Activated CD4-positive, alpha-beta T cell treated with anti-CD3 and anti-CD28 coated beads for 36 hours (primary cell): ENCODE measurements at regions not wholly inside any gene's neighbourhood (a gene's known extent, or its start where the extent isn't known, plus 50 kb on each side); places are given as distances from the start of the nearest gene placed in this dataset.
"Not testable (repeated sequence)": the region's sequence is repeated elsewhere in the genome, so short reads cannot be mapped to it uniquely, and the experiment has no call there.

Source experiments
- ATAC-seq: fragments of 200-7000 bp; cut with Tn5 transposase; one replicate; pipeline ENCODE4 v1.10.0; 2021; ENCODE audit warnings: mild to moderate bottlenecking, moderate library complexity
- CTCF ChIA-PET: fragments of 350-600 bp; sonication (Branson Sonifier 250); formaldehyde crosslinking; loops from one replicate; lab custom pipeline; 2021; ENCODE audit warnings: antibody characterized with exemption; lab: Charles Lee
- POLR2A ChIA-PET: fragments of 350-600 bp; sonication (Branson Sonifier 250); formaldehyde crosslinking; loops from one replicate; lab custom pipeline; 2021; ENCODE audit warnings: antibody characterized with exemption, inconsistent platforms; lab: Charles Lee
- DNase-seq: peaks from one replicate; pipeline ENCODE4 v3.0.0-alpha.2; 2020
- H3K27ac Mint-ChIP-seq: one replicate; pipeline ENCODE4 v1.8.0; 2021; ENCODE audit warnings: mixed read lengths
- H3K27me3 Mint-ChIP-seq: one replicate; pipeline ENCODE4 v1.8.0; 2021; ENCODE audit warnings: mixed read lengths
- H3K36me3 Mint-ChIP-seq: one replicate; pipeline ENCODE4 v1.8.0; 2021; ENCODE audit warnings: low read depth, mixed read lengths
- H3K4me1 Mint-ChIP-seq: one replicate; pipeline ENCODE4 v1.8.0; 2021; ENCODE audit warnings: mixed read lengths
- H3K4me3 Mint-ChIP-seq: one replicate; pipeline ENCODE4 v1.8.0; 2021; ENCODE audit warnings: mild to moderate bottlenecking, moderate library complexity, mixed read lengths
- H3K9me3 Mint-ChIP-seq: one replicate; pipeline ENCODE4 v1.8.0; 2021; ENCODE audit warnings: low read depth, mixed read lengths
- intact Hi-C, 2 experiments: fragments of 100-400 bp; cut with DNase I in 1 of 2; cut with micrococcal nuclease in 1 of 2; formaldehyde crosslinking; loops; one replicate each; pipeline versions ENCODE4 v1.14.2 to v1.15.1; 2022 to 2024; cut with DNase I, micrococcal nuclease

DNA sequence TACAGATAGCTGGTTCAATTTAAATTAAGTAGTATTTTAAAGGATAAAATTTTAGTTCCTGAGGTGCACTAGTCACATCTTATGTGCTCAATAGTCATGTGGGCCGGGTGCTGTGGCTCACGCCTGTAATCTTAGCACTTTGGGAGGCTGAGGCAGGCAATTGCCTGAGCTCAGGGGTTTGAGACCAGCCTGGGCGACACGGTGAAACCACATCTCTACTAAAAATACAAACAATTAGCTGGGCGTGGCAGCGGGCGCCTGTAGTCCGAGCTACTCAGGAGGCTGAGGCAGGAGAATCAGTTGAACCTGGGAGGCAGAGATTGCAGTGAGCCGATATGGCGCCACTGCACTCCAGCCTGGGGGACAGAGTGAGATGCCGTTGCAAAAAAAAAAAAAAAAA, 219.9 kb upstream of the HHIP start:
- H3K36me3 Mint-ChIP-seq, DNase-seq, ATAC-seq, H3K27me3 Mint-ChIP-seq, intact Hi-C loops, H3K9me3 Mint-ChIP-seq, POLR2A ChIA-PET, H3K4me3 Mint-ChIP-seq, H3K4me1 Mint-ChIP-seq, H3K27ac Mint-ChIP-seq: not testable (repeated sequence)
- CTCF ChIA-PET, result interaction anchor here (0.6 kb wide), 1 partner anchor 1908 kb away, joined by 3 read pairs; no protein-coding TSS in a partner anchor

DNA sequence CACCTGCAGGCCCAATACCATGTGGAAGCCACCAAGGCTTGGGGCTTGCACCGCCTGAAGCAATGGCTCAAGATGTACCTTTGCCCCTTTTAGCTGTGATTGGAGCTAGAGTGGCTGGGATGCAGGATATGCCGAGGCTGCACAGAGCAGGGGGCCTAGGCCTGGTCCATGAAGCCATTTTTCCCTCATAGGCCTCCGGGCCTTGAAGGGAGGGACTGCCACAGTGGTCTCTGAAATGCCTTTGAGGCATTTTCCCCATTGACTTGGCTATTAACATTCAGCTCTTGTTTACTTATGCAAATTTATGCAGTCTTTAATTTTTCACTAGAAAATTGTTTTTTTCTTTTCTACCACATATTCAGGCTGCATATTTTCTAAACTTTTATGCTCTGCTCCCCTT, 203.2 kb upstream of the HHIP start:
- Mint-ChIP-seq H3K4me3 (no peak overlapping the region), H3K27ac (no peak overlapping the region), H3K27me3 (no peaks in the 10 kb centered on the region), H3K36me3 (no peaks in the 10 kb centered on the region), H3K4me1 (no peaks in the 10 kb centered on the region), H3K9me3 (peaks cover 4% of the 10 kb centered on the region)
- DNase-seq (no peak), ATAC-seq (no peak)
- intact Hi-C loops, result no loop called here
- CTCF ChIA-PET, result no interaction called here
- POLR2A ChIA-PET, result no interaction called here

- POLR2A ChIA-PET, result no interaction called here
- ATAC-seq, result no peak
- Mint-ChIP-seq H3K27ac (no peak overlapping the region), H3K36me3 (no peaks in the 10 kb centered on the region), H3K27me3 (no peaks in the 10 kb centered on the region), H3K4me3 (no peak overlapping the region), H3K9me3 (peaks cover 3% of the 10 kb centered on the region), H3K4me1 (no peaks in the 10 kb centered on the region)
- intact Hi-C loops, result no loop called here
- CTCF ChIA-PET, result interaction anchor here (0.6 kb wide), 1 partner anchor 14 kb away, joined by 3 read pairs; no protein-coding TSS in a partner anchor
- no peak for DNase-seq
Observed at GRCh38 chr4:144449611-144450010, 196.3 kb upstream of the HHIP start.

DNA sequence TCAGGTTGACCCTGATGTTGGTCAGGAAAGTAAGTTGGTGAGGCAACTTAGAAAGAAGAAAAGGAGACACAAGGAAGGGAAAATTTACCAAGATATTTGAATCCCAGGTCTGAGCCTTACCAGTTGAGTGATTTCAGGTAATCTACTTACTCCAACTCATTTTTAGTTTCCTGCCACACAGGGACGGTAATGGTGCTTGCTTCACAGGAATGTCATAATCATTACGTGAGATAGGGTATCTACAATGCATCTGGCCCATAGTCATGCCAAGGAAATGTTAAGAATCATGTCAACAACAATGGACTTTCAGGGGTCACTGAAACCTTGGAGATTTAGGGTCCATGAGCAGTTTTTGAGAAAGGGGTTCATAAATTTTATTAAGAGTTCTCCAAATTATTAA, 195.4 kb upstream of the HHIP start:
- ChIA-PET POLR2A (no interaction called here), CTCF (interaction anchor here (0.6 kb wide), 1 partner anchor 15 kb away, joined by 3 read pairs; no protein-coding TSS in a partner anchor)
- Mint-ChIP-seq H3K9me3 (peaks cover 3% of the 10 kb centered on the region), H3K27ac (no peak overlapping the region), H3K4me1 (no peaks in the 10 kb centered on the region), H3K27me3 (no peaks in the 10 kb centered on the region), H3K36me3 (no peaks in the 10 kb centered on the region), H3K4me3 (no peak overlapping the region)
- ATAC-seq, result no peak
- DNase-seq, result no peak
- intact Hi-C loops, result no loop called here

DNA sequence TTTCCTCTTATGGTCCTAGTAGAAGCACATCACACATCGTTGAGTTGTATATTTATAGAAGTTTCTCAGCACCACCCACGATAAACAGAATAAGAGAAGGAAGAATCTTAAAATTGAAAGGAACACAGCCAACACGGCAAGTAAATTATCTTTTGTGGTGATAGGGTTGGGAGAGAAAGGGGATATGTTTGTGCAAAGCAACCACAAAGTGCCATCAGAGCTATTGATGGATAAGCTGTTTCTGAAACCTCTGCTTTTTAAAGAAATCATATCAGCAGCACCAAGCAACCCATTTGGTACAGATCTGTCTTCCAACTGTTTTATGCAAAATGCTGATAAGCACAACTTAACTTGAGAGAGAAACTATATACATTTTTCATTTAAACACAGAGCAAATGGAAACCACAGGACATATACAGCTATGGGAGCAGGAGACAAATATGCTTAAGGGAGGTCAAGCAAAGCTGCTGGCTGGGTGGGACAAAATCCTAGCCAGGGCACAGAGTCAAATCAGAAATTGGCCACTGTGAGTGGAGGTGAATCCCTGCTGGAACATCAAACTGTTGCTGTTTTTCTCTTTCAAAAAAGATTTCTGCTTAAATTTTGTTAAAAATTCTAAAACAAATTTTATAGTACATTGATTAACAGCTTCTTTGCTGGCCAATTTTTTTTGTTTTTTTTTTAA, 194.0 kb upstream of the HHIP start:
- H3K4me3 Mint-ChIP-seq, result no peak overlapping the region

DNA sequence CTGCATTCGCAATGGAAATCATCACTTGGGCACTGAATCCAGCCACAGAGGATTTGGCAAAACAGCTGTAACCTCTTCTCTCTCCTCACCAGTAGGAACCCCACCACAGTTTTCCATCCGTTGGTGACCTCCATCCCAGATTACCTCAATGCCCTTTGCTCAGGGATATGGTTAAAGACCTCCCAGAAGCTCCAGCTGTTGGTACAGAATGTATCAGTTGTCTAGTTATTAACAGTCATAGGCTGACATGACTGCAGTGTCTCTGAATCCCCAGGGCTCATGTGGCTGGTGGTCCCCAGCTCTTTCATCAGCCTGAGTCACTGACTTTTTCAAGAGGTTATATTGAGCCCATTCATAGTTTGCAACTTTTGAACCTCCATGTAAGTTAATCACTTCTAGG, 189.8 kb upstream of the HHIP start:
- no peak for ATAC-seq
- H3K27me3 Mint-ChIP-seq, result peaks cover 5% of the 10 kb centered on the region

More for the DNA sequence above, 194.0 kb upstream of the HHIP start:
- ChIA-PET POLR2A (no interaction called here), CTCF (interaction anchor here (1.0 kb wide), 1 partner anchor 157 kb away, joined by 5 read pairs; no protein-coding TSS in a partner anchor)
- no peak overlapping the region for H3K27ac Mint-ChIP-seq
- H3K27me3 Mint-ChIP-seq, result no peaks in the 10 kb centered on the region
- DNase-seq, result no peak
- no peaks in the 10 kb centered on the region for H3K4me1 Mint-ChIP-seq
- no peak for ATAC-seq
- no peaks in the 10 kb centered on the region for H3K36me3 Mint-ChIP-seq
- intact Hi-C loops, result no loop called here
- H3K9me3 Mint-ChIP-seq, result no peaks in the 10 kb centered on the region

DNA sequence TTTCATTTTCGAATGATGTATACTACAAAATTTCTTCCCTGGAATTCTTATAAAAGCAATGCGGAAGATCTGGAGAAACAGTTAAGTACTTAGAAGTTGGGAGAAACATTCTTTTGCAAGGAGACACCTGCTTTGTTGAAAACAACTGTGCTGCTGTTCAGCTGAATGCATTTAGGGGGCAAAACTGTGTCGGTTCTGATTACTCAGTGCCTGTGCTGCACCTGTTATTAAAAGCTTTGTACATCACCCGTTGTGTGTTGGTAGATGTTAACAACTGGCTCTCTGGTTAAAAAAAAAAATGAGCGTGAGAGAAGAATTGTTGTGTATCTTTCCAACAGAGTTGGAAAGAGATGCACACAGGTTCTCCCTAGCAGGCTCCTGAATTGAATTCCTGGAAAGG, 184.1 kb upstream of the HHIP start:
- no peaks in the 10 kb centered on the region for H3K36me3 Mint-ChIP-seq
- intact Hi-C loops, result no loop called here
- no peaks in the 10 kb centered on the region for H3K4me1 Mint-ChIP-seq
- no peak overlapping the region for H3K27ac Mint-ChIP-seq
- DNase-seq (no peak), ATAC-seq (no peak)
- ChIA-PET CTCF (no interaction called here), POLR2A (no interaction called here)
- H3K27me3 Mint-ChIP-seq, result peaks cover 7% of the 10 kb centered on the region
- no peak overlapping the region for H3K4me3 Mint-ChIP-seq
- H3K9me3 Mint-ChIP-seq, result no peaks in the 10 kb centered on the region

More for the DNA sequence above, 189.8 kb upstream of the HHIP start:
- H3K9me3 Mint-ChIP-seq, result no peaks in the 10 kb centered on the region
- no peak for DNase-seq
- no peaks in the 10 kb centered on the region for H3K36me3 Mint-ChIP-seq
- H3K27ac Mint-ChIP-seq, result no peak overlapping the region
- ChIA-PET CTCF (no interaction called here), POLR2A (no interaction called here)
- no peak overlapping the region for H3K4me3 Mint-ChIP-seq
- intact Hi-C loops, result no loop called here
- no peaks in the 10 kb centered on the region for H3K4me1 Mint-ChIP-seq

DNA sequence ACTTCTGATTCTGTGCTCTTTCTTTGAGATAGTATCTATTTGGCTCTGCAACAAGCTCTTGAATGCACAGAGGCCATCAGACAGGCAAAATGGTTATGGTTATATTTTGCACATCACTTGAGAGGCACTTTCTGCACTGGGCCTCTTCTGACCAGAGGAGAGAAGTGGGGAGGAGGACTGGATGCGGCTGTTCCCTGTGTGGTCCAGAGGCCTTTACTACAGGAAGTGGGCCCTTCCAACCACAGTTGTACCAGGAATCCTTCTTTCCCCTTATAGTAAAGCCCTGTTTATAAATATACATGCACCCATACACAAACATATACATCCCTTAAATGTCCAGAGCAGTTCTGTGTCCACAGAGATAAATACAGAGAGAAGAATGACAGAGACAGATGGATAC, 182.7 kb upstream of the HHIP start:
- ATAC-seq (no peak), DNase-seq (no peak)
- POLR2A ChIA-PET, result no interaction called here
- H3K9me3 Mint-ChIP-seq, result no peaks in the 10 kb centered on the region
- no peak overlapping the region for H3K27ac Mint-ChIP-seq
- CTCF ChIA-PET, result no interaction called here
- H3K4me1 Mint-ChIP-seq, result no peaks in the 10 kb centered on the region
- H3K27me3 Mint-ChIP-seq, result peaks cover 4% of the 10 kb centered on the region
- no peak overlapping the region for H3K4me3 Mint-ChIP-seq
- H3K36me3 Mint-ChIP-seq, result no peaks in the 10 kb centered on the region
- intact Hi-C loops, result no loop called here

- CTCF ChIA-PET, result no interaction called here
- no peaks in the 10 kb centered on the region for H3K36me3 Mint-ChIP-seq
- no peak overlapping the region for H3K27ac Mint-ChIP-seq
- POLR2A ChIA-PET, result no interaction called here
- H3K4me1 Mint-ChIP-seq, result no peaks in the 10 kb centered on the region
- H3K27me3 Mint-ChIP-seq, result peaks cover 2% of the 10 kb centered on the region
- no peak overlapping the region for H3K4me3 Mint-ChIP-seq
- no peaks in the 10 kb centered on the region for H3K9me3 Mint-ChIP-seq
- no peak for ATAC-seq
- DNase-seq, result no peak
- intact Hi-C loops, result no loop called here
Observed at GRCh38 chr4:144463896-144464295, 182.1 kb upstream of the HHIP start.

DNA sequence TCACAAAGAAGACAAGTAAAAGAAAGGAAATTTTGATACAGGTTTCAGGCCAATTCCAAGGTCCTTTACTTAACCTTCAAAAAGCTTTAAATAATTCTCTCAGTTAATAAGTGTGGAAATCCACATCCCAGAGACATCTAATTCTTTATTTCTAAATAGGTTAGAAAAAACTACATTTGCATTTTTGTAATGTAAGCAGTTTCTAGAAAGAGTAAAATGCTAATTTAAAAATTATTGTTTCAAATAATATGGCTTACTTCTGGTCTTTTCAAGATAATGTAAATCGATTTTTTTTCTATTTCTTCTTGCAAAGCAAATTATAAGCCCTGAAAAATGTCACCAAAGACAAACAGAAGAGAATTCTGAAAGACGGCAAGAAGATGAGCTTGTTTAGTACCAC, 180.4 kb upstream of the HHIP start:
- H3K4me3 Mint-ChIP-seq, result no peak overlapping the region
- ATAC-seq (no peak), DNase-seq (no peak)
- intact Hi-C loops, result no loop called here
- ChIA-PET POLR2A (no interaction called here), CTCF (no interaction called here)
- peaks cover 2% of the 10 kb centered on the region for H3K27me3 Mint-ChIP-seq
- H3K36me3 Mint-ChIP-seq, result no peaks in the 10 kb centered on the region
- H3K27ac Mint-ChIP-seq, result no peak overlapping the region
- H3K4me1 Mint-ChIP-seq, result no peaks in the 10 kb centered on the region
- H3K9me3 Mint-ChIP-seq, result no peaks in the 10 kb centered on the region

DNA sequence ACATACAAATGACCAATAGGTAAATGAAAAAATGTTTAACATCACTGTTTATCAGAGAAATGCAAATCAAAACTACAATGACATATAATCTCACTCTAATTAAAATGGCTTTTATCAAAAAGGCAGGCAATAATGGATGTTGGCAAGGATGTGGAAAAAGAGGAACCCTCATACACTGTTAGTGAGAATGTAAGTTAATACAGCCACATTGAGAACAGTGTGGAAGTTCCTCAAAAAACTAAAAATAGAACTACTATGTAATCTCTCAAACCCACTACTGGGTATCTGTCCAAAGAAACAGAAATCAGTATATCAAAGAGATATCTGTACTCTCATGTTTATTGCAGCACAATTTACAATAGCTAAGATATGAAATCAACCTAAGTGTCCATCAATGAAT, 165.9 kb upstream of the HHIP start:
- no peaks in the 10 kb centered on the region for H3K36me3 Mint-ChIP-seq
- H3K4me1 Mint-ChIP-seq, result no peaks in the 10 kb centered on the region
- ChIA-PET POLR2A (no interaction called here), CTCF (no interaction called here)
- H3K9me3 Mint-ChIP-seq, result peaks cover 10% of the 10 kb centered on the region
- no peak overlapping the region for H3K4me3 Mint-ChIP-seq
- H3K27ac Mint-ChIP-seq, result no peak overlapping the region
- no peak for DNase-seq
- intact Hi-C loops, result no loop called here
- ATAC-seq, result no peak
- peaks cover 3% of the 10 kb centered on the region for H3K27me3 Mint-ChIP-seq

DNA sequence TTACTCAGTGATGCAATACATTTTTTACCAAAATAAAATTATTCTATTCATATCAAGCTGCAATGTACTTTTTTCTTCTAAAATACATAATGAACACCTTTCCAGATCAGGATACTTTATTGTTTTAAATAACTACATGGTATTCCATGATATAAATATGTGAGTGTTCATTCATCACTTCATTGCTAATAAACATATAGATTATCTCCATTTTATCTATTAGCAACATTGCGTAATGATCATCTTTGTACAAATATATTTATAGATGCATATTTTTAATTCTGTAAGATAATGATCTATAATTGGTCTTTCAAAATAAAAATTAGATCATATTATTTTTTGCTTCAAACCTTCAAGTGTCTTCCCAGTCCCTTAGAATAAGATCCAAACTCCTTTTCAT, 156.1 kb upstream of the HHIP start:
- Mint-ChIP-seq H3K9me3 (no peaks in the 10 kb centered on the region), H3K4me1 (no peaks in the 10 kb centered on the region), H3K27me3 (no peaks in the 10 kb centered on the region), H3K36me3 (no peaks in the 10 kb centered on the region), H3K4me3 (no peak overlapping the region), H3K27ac (no peak overlapping the region)
- ChIA-PET POLR2A (no interaction called here), CTCF (no interaction called here)
- ATAC-seq, result no peak
- no peak for DNase-seq
- intact Hi-C loops, result no loop called here
